ENCODE measurements at regions not wholly inside any gene's neighbourhood (a gene's known extent, or its start where the extent isn't known, plus 50 kb on each side); places are given as distances from the start of the nearest gene placed in this dataset.
"Not testable (repeated sequence)": the region's sequence is repeated elsewhere in the genome, so short reads cannot be mapped to it uniquely, and the experiment has no call there.

DNA sequence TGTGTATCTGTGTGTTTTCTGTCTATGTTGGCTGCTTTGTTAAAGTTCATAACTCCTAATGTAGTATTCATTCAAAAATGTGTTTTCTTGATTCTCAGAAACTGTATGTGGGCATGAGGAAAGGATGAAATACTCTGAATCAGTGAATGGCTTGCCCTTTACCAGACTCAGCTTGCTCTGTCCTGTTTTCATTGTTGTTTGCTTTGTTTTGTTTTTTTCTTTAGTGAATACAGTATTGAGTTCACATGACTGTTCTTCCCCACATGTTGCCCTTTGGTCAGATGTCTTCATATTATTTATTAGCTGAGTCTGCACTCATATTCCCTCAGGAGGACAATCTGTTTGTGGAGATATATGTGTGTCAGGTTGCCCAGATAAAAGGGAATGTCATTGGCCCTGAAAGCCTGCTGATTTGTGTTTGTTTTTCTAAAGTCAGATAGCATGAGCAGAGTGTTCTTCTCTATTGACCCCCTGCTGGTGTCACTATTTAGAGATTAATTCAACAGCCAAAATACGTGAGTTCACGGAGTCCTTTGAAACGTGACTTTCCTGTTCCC, 1184.4 kb downstream of the RPA4 start:
- DNase-seq: no peak

GRCh38 chrX:98071331-98071730, 1187.6 kb downstream of the RPA4 start:
- DNase-seq: no peak

GRCh38 chrX:98077440-98077839, 1193.7 kb downstream of the RPA4 start:
- no peak for DNase-seq

GRCh38 chrX:98111684-98112083, 1228.0 kb downstream of the RPA4 start:
- DNase-seq: no peak

DNA sequence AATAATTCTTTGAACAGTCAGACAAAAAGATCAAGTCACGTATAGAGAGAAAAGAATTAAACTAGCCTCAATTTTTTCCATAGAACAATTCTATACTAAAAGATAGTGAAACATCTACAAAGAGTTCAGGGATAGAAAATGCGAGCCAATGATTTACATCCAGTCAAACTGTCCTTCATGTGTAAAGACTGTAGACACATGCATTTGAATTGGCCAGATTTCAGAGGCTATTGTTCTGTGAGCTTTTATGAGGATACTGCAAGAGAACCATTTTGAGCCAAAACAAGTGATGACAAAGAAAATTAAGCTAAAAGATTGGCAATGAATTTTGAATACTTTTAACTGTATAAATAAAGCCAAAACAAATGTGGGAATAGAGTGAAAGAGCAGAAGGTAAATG, 1230.3 kb downstream of the RPA4 start:
- no peak for DNase-seq

GRCh38 chrX:98141466-98141865, 1257.8 kb downstream of the RPA4 start:
- DNase-seq: no peak

DNA sequence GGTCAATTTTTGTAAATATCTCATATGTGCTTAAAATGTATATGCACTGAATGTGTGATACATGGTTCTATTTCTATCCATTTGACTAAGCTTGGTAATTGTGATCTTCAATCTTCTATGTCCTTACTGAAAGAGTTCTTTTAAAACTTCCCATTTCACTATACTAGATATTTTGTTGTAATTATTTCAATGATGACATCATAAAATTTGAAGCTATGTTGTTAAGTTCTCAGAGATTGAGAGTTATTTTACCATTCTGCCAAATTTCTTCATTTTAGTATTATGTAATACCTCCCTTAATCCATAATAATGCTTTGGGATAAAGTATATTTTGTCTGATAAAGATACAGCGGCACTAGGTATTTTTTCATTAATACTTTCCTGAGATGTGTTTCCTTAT, 1307.3 kb downstream of the RPA4 start:
- no peak for DNase-seq

- DNase-seq: no peak
Observed at GRCh38 chrX:98194036-98194435, 1310.3 kb downstream of the RPA4 start.

DNA sequence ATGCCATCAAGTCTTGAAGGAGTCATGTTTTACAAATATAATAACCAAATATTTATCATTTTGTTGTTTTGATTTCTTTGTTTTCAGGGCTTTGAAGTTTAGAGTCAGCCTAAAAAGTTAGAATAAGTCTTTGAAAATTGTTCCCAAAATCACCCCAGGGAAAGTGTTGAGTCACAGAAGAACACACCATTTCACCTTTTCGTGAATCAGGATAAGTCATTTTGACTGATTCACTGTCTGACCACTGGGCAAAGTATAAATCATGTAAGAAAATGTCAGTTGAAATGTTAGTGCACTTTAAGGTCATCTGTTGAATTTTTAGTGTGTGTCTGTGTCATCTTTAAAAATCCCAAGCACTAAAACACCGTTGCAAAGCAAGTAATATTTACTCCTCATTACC, 1320.1 kb downstream of the RPA4 start:
- no peak for DNase-seq

GRCh38 chrX:98207947-98208346, 1324.2 kb downstream of the RPA4 start:
- no peak for DNase-seq

GRCh38 chrX:98231003-98231402, 1347.3 kb downstream of the RPA4 start:
- no peak for DNase-seq

GRCh38 chrX:98240061-98240460, 1356.4 kb downstream of the RPA4 start:
- DNase-seq: not testable (repeated sequence)

GRCh38 chrX:98263135-98263534, 1379.4 kb downstream of the RPA4 start:
- no peak for DNase-seq

DNA sequence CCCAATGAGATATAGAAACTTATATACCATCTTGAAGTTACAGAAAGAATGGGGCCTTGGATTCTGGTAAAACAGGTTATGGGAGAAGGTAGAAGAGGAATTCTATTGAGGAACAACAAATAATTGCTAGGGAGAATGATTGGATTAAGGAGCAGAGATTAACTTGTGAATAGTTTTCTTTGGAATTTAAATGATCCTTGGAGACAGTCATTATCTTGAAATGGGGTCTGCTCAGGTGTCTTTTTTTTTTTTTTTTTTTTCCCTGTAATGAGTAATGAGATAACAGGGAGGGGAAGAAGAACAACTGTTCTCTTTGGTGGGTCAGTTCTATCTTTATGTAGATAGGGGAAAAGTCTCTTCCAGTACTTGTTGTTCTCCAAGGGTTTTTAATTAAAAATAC, 1406.0 kb downstream of the RPA4 start:
- no peak for DNase-seq

GRCh38 chrX:98294310-98294709, 1410.6 kb downstream of the RPA4 start:
- no peak for DNase-seq

DNA sequence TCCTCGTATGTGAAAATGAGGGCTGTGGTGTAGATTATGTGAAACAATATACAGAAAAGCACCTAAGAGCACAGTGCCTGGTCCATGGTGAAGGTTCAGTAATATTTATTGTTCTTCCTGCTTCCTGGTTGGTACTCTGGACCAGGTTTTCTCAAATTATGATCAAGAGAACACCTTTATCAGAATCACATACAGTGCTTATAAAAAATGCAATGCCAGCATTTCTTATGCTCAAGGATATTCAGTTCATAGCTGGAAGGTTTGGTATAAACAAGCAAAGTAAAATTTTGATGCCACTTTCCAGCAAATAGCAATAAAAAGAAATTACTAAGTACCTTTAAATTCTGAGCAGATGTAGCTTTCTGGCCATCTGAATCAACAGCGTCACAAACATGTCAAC, 1412.4 kb downstream of the RPA4 start:
- no peak for DNase-seq

- DNase-seq: no peak
Observed at GRCh38 chrX:98299785-98300184, 1416.1 kb downstream of the RPA4 start.

DNA sequence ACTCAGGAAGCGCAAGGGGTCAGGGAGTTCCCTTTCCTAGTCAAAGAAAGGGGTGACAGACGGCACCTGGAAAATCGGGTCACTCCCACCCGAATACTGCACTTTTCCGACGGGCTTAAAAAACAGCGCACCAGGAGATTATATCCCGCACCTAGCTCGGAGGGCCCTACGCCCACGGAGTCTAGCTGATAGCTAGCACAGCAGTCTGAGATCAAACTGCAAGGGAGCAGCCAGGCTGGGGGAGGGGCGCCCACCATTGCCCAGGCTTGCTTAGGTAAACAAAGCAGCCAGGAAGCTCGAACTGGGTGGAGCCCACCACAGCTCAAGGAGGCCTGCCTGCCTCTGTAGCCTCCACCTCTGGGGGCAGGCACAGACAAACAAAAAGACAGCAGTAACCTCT, 1416.8 kb downstream of the RPA4 start:
- not testable (repeated sequence) for DNase-seq

DNA sequence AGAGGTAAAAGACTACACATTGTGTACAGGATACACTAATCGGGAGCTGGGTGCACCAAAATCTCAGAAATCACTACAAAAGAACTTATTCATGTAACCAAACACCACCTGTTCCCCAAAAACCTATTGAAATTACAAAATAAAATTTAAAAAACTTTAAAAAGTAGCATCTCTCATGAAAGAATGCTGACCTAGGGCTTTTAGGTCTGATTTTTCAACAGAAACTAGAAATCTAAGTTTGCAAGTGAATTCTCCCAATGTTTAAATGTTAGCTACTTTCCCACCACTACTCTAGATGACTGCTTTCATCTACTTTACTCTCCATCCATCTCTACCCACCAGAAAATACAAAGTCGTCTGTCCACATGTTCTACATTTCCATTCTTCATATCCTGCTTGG, 1447.7 kb downstream of the RPA4 start:
- no peak for DNase-seq

DNA sequence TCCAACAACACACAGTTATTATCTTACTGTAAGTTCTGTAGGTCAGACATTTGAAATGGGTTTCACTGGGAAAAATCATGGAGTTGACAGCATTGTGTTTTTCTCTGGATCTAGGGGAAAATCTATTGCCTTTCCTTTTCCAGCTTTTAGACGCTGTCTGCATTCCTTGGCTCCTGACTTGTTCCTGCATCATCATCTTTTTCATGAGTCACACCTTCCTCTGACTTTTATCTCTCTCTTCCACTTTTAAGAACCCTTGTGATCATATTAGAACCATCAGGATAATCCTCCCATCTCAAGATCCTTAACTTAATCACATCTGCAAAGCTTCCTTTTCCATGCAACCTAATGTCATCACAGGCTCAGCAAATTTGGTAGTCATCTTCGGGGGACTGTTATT, 1454.8 kb downstream of the RPA4 start:
- DNase-seq: no peak

GRCh38 chrX:98350940-98351339, 1467.2 kb downstream of the RPA4 start:
- no peak for DNase-seq

DNA sequence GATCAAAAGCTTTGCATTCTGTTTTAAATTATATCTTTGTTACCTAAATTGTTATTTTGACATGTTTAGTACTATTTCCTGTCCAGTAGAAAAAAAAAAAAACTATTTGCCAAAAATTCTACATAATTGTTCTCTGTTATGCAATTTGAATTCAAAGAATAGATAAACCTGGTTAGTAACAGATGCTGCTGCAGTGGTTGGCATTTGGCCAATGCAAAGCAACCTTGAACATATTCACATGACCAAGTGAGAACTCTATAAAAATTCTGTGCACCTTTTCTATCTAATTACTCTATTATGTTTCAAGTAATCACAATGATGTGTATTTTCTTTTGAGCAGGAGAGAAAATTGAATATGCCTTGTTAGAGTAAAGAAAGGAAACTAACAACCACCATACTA, 1473.4 kb downstream of the RPA4 start:
- no peak for DNase-seq

GRCh38 chrX:98362630-98363029, 1478.9 kb downstream of the RPA4 start:
- no peak for DNase-seq

DNA sequence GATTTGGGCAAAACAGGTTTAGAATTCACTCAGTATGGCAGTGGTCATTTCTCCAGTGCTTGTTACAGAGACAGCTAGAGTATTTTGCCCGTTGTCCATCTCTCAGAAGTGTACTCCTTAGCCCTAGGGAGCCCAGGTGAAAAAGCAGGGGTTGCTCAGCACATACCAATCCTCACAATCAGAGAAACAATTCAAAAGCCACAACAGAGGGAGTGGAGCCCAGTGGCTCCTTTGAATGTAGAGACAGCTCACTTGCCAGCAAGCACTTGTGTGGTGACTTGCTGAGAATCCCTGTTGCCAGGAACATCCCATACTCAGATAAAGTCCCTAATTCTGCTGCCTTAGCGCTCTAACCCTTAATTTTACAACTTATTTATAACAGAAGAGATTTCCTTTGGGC, 1488.3 kb downstream of the RPA4 start:
- no peak for DNase-seq

GRCh38 chrX:98379134-98379533, 1495.4 kb downstream of the RPA4 start:
- no peak for DNase-seq

DNA sequence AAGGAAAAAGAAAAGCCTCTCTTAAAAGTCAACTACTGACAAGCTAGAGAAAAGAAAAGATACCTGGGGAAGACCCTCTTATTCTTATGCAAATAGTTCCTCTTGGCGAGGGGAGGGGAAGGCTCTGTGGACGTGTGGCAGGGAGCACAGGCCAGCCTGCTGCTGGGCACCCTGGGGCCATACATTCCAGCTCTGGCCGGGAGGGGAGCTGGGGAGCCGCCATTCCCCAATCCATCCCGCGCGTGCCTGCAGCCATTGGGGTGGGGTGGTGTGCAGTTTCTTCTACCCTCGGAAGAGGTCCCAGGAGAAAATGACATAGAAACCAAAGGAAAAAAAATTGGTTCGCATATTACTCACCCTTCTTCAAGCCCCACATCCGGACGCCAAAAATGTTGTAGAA, 1496.4 kb downstream of the RPA4 start:
- no peak for DNase-seq
